Activated naive CD4-positive, alpha-beta T cell treated with anti-CD3 and anti-CD28 coated beads, Interleukin-2, amount 50 U/mL, for 72 hours (primary cell): ENCODE measurements at regions not wholly inside any gene's neighbourhood (a gene's known extent, or its start where the extent isn't known, plus 50 kb on each side); places are given as distances from the start of the nearest gene placed in this dataset.
A peak's percentile ranks its signal among the peaks of the same experiment; 100 is the strongest.
"Not testable (repeated sequence)": the region's sequence is repeated elsewhere in the genome, so short reads cannot be mapped to it uniquely, and the experiment has no call there.

Experiments
- ATAC-seq, 2 donors: fragments of 150-1000 bp; cut with Tn5 transposase; 2 replicates each; pipeline ENCODE4 v1.10.0; 2021; ENCODE audit warnings: mild to moderate bottlenecking in 2 of 2, moderate library complexity in 2 of 2
- DNase-seq, 2 donors: peaks; one replicate each; pipeline ENCODE4 v3.0.0; 2021 to 2022; ENCODE audit warnings: low spot score in 2 of 2
- H3K27ac Mint-ChIP-seq, 2 donors: one replicate each; pipeline ENCODE4 v1.8.0; 2022; ENCODE audit warnings: mild to moderate bottlenecking in 2 of 2, mixed read lengths in 2 of 2
- H3K36me3 Mint-ChIP-seq, 2 donors: one replicate each; pipeline ENCODE4 v1.8.0; 2022; ENCODE audit warnings: mixed read lengths in 2 of 2
- H3K9me3 Mint-ChIP-seq, 2 donors: one replicate each; pipeline ENCODE4 v1.8.0; 2022; ENCODE audit warnings: mixed read lengths in 2 of 2

DNA sequence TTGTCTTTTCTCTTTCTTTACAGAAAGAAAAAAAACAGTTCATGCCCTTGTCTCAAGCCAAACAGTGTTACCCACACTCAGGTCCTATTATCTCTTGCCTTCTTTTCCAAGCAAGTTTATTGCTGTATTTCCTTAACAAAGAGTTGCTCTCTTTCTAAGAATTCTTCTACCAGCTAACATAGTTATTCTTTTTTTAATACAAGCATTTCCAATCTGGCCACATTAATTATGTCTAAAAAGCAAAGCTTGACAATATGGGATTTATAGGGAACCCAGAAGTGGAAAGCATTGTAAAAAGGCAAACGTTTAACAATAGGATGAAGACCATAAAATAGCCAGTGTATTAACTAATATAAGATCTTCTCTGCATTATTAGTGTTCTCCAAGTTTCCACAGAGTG lies 272.5 kb upstream of the CWC22 start:
- no peaks in the 10 kb centered on the region for H3K9me3 Mint-ChIP-seq
- H3K36me3 Mint-ChIP-seq, result no peaks in the 10 kb centered on the region
- no peak overlapping the region for H3K27ac Mint-ChIP-seq
- DNase-seq, result no peak
- ATAC-seq, result no peak

DNA sequence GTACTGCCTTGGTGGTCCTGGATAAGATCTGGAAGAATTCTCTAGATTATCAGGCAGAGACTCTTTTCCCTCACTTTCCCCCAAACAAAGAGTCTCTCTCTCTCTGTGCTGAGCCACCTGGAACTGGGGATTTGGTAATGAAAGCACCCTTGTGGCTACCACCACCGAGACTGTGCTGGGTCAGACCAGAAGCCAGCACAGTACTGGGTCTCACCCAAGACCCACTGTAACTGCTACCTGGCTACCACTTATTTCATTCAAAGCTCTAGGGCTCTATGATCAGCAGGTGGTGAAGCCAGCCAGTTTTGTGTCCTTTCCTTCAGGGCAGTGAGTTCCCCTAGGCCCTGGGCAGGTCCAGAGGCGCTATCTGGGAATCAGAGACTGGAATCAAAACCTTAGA lies 269.6 kb upstream of the CWC22 start:
- DNase-seq (no peak), ATAC-seq (no peak)
- peaks cover 0 to 6% of the 10 kb centered on the region in 2 donors for H3K9me3 Mint-ChIP-seq
- H3K27ac Mint-ChIP-seq, result no peak overlapping the region
- no peaks in the 10 kb centered on the region for H3K36me3 Mint-ChIP-seq

DNA sequence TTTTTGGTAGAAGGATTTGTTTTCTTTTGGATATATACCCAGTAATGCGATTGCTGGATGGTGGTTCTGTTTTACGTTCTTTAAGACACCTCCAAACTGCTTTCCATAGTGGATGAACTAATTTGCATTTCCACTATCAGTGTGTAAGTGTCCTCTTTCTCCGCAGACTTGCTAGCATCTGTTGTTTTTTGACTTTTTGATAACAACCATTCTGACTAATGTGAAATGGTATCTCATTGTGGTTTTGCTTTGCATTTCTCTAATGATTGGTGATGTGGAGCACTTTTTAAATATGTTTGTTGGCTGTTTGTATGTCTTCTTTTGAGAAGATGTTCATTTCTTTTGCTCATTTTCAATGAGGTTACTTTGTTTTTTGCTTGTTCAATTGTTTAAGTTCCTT lies 260.9 kb upstream of the CWC22 start:
- no peak for DNase-seq
- no peak for ATAC-seq
- no peaks in the 10 kb centered on the region for H3K36me3 Mint-ChIP-seq
- peaks cover 13 to 16% of the 10 kb centered on the region in 2 donors for H3K9me3 Mint-ChIP-seq
- H3K27ac Mint-ChIP-seq, result no peak overlapping the region

DNA sequence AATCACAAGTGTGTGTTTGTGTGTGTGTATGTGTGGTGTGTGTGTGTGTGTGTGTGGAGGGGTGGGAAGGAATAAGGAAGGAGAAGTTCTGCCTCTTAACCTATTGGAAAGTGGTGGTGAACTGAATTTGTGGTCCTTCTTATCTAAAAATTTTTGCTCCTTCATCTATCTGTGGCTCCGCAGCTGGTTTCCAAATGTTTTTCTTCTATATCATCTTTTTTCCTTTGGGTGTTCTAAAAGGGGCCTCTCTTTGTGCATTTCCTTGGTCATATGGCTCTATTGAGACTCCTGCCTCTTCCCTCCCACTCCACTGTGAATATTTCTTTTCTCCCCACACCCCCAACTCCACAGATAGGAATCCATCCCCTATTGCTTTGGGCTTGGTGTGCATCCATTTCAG lies 254.9 kb upstream of the CWC22 start:
- no peak for ATAC-seq
- H3K27ac Mint-ChIP-seq, result no peak overlapping the region
- no peaks in the 10 kb centered on the region for H3K36me3 Mint-ChIP-seq
- H3K9me3 Mint-ChIP-seq, result peaks cover 3 to 9% of the 10 kb centered on the region in 2 donors
- no peak for DNase-seq

DNA sequence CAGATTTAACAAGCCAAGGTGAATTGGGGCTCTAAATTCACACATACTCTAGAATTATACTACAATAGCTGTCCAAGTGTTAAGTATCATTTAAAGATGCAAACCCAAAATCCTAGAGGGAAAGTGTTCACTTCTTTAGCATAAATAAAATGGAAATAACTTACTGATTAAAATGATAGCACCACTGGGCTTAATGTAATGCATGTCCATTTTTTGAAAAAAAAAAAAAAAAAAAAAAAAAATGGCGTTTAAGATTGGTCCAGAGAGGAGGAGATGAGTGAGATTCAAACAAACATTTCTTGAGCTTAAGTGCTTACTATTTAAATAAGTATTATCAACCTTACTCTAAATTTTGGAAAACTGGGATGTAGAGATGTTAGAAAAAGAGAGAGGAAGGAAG lies 251.5 kb upstream of the CWC22 start:
- no peaks in the 10 kb centered on the region for H3K36me3 Mint-ChIP-seq
- ATAC-seq (no peak), DNase-seq (no peak)
- no peak overlapping the region for H3K27ac Mint-ChIP-seq
- H3K9me3 Mint-ChIP-seq, result peaks cover 3 to 4% of the 10 kb centered on the region in 2 donors

DNA sequence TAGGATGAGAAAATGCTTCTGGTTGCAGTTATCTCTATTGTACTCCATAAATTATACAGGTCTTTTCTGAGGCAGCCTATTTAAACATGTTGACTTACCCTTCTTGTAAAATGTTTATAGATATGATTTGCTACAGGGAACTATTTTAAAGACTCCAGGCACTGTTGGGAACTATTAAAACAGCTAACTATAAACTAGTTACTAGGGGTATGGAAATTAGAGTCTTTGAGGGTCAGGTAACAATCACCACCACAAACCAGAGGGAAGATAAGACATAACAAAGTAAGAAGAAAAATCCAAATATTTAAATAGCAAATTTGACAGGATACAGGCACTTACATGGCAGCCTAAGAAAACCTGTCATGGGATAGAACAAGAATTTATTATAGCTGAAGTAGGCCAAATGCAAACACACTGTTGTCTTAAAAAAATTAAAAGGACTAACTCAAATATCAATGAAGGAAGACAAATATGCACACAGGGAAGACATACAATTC lies 251.0 kb upstream of the CWC22 start:
- ATAC-seq (no peak), DNase-seq (no peak)
- H3K9me3 Mint-ChIP-seq, result peaks cover 4% of the 10 kb centered on the region in 2 donors
- H3K36me3 Mint-ChIP-seq, result no peaks in the 10 kb centered on the region
- H3K27ac Mint-ChIP-seq, result no peak overlapping the region

DNA sequence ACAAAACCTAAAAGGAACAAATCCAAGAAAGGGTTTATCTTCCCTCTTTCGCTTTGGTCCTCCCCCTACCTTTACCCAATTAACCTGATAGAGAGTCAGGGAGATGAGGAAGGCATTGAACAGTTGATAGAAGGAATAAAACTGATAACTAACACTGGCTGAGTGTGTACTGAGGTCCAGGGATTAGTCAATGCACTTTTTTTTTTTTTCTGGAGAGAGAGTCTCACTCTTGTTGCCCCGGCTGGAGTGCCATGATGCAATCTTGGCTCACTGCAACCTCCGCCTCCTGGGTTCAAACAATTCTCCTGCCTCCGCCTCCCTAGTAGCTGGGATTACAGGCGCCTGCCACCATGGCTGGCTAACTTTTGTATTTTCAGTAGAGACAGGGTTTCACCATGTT lies 250.2 kb upstream of the CWC22 start:
- DNase-seq (no peak), ATAC-seq (no peak)
- Mint-ChIP-seq H3K27ac (no peak overlapping the region), H3K36me3 (no peaks in the 10 kb centered on the region), H3K9me3 (peaks cover 4% of the 10 kb centered on the region in 2 donors)

DNA sequence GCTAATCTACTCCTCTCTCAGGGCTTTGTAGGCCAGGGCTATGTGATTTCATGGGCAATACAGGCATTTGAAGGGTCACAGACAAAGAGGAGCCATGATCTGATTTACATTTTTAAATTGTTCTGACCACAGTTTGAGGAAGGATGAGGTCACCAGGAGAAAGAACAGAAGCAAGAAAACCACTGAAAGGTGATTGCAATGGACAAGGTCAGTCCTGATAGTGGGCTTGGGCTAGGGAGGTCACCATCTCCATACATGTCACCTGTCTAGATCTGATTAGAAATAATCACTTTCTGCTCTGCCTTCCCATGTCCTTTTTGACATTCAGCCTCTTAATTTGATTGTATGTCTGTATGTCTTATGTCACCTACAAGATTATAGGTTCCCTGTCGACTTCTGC lies 248.9 kb upstream of the CWC22 start:
- no peak for ATAC-seq
- no peak for DNase-seq
- Mint-ChIP-seq H3K9me3 (peaks cover 4% of the 10 kb centered on the region in 2 donors), H3K36me3 (no peaks in the 10 kb centered on the region), H3K27ac (no peak overlapping the region)

DNA sequence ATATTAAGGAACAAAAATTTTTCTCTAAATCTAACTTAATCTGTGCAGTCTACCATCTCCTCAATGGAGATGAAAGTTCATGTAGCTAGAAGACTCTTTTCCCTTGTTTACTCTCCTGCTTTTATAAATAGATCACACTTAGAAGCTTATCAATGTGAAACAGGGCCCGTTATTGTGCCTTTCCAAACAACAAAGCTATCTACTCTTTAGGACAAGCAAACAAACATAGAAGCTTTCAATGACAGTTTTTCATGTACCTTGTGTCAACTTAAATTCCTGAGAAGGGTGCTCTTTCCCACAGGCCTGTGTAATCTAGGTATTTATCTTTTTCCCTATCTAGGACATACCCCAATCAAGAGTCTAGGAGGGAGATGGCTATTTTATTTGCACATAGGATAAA lies 247.8 kb upstream of the CWC22 start:
- DNase-seq (no peak), ATAC-seq (no peak)
- H3K36me3 Mint-ChIP-seq, result no peaks in the 10 kb centered on the region
- no peak overlapping the region for H3K27ac Mint-ChIP-seq
- peaks cover 4% of the 10 kb centered on the region in 2 donors for H3K9me3 Mint-ChIP-seq

DNA sequence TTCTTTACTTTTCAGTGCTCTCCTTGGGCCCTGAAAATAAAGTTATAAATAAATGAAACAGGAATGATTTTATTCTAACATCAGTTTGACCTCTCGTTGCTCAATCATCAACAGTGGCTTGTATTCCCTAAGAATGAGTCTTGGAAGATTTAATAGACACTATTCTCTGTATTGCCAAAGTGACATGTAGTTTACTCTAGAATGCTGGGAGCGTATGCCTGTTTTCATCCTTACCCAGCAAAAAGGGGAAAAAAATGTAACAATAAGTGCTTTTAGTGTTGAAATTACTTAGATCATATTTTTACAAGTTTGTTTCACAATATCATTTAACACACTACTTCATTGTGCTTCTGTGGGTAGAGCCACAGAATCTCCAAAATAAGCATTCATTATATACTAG lies 240.6 kb upstream of the CWC22 start:
- H3K36me3 Mint-ChIP-seq, result no peaks in the 10 kb centered on the region
- H3K27ac Mint-ChIP-seq, result no peak overlapping the region
- H3K9me3 Mint-ChIP-seq, result no peaks in the 10 kb centered on the region
- ATAC-seq (no peak), DNase-seq (no peak)

DNA sequence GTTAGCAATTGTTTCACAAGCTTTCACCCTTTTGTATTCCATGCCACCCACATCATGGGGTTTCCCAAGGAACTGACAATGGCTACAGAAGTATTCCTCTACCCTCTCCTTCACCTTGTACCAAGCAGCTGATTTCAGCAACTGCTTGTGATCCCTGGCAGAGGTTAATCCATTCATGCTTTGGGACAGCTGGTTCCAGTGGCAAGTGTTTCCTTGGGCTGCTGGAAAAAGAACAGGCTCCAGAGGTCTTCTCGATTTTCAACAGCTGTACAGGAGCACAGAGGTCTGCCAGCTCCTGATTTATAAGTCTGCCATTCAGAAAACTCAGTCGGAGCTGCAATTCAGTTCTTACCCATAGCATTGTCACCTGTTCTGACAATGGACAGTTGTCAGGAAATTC lies 239.2 kb upstream of the CWC22 start:
- H3K27ac Mint-ChIP-seq, result no peak overlapping the region
- H3K36me3 Mint-ChIP-seq, result no peaks in the 10 kb centered on the region
- ATAC-seq (no peak), DNase-seq (no peak)
- no peaks in the 10 kb centered on the region for H3K9me3 Mint-ChIP-seq

DNA sequence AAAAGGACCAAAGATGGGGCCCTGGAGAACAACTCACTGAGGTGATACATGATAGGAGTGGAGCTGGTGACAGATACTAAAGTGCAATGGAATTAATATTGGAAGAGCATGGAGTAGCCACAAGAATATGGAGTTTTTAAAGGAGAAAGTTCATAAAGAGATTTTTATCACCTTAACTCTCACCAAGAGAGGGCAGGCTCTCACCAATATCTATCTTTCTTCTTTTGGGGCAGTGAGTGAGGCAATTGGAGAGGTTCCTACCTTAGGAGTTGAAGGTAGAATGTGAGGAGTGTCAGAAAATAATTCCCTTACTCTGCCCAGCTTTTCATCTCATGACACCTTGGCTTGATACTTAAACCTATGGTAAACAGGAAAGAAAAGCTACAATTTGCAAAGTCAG lies 233.7 kb upstream of the CWC22 start:
- DNase-seq (no peak), ATAC-seq (no peak)
- H3K9me3 Mint-ChIP-seq, result no peaks in the 10 kb centered on the region
- H3K36me3 Mint-ChIP-seq, result no peaks in the 10 kb centered on the region
- H3K27ac Mint-ChIP-seq, result no peak overlapping the region

DNA sequence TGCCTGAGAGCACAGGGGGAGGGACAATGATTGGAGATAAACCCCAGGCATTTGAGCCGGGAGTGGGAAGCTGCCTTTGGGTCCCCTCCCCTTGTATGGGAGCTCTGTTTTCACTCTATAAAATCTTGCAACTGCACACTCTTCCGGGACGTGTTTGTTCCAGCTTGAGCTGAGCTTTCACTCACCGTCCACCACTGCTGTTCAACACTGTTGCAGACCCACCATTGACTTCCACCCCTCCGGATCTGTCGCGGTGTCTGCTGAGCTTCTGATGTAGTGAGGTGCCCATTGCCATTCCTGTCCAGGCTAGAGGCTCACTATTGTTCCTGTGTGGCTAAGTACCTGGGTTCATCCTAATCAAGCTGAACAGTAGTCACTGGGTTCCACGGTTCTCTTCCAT lies 231.6 kb upstream of the CWC22 start:
- Mint-ChIP-seq H3K9me3 (no peaks in the 10 kb centered on the region), H3K27ac (peak overlapping the region in 1 of 2 donors; percentile 9), H3K36me3 (no peaks in the 10 kb centered on the region)
- no peak for DNase-seq
- ATAC-seq, result no peak

DNA sequence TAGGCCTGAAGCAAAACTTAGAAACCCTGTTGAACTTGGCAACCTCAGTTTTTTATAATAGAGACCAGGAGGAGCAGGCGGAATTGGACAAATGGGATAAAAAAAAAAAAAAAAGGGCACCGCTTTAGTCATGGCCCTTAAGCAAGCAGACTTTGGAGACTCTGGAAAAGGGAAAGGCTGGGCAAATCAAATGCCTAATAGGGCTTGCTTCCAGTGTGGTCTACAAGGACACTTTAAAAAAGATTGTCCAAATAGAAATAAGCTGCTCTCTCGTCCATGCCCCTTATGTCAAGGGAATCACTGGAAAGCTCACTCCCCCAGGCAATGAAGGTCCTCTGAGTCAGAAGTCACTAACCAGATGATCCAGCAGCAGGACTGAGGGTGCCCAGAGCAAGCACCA lies 229.0 kb upstream of the CWC22 start:
- DNase-seq, H3K9me3 Mint-ChIP-seq, ATAC-seq, H3K36me3 Mint-ChIP-seq, H3K27ac Mint-ChIP-seq: not testable (repeated sequence)

DNA sequence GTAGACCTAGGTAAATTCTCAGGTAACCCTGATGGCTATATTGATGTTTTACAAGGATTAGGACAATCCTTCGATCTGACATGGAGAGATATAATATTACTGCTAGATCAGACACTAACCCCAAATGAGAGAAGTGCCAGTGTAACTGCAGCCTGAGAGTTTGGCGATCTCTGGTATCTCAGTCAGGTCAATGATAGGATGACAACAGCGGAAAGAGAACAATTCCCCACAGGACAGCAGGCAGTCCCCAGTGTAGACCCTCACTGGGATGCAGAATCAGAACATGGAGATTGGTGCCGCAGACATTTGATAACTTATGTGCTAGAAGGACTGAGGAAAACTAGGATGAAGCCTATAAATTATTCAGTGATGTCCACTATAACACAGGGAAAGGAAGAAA lies 228.4 kb upstream of the CWC22 start:
- not testable (repeated sequence) for ATAC-seq, H3K9me3 Mint-ChIP-seq, H3K36me3 Mint-ChIP-seq, DNase-seq, H3K27ac Mint-ChIP-seq

DNA sequence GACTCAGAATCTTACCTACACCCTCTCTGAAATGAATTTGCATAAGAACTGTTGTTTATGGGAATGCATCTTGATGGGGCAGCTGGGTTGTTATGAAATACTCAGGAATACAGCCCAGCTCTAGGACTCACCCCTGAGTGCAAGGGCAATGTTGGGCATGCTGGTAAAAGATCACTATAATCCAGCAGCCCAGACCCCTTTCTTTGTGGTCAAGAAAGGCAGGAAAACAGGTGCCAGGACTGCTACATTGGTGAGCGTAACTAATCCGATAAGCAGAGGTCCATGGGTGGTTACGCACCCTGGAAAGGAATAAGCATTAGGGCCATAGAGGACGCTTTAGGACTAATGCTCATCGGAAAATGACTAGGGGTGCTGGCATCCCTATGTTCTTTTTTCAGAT lies 227.9 kb upstream of the CWC22 start:
- not testable (repeated sequence) for H3K36me3 Mint-ChIP-seq, H3K27ac Mint-ChIP-seq, H3K9me3 Mint-ChIP-seq, ATAC-seq, DNase-seq

DNA sequence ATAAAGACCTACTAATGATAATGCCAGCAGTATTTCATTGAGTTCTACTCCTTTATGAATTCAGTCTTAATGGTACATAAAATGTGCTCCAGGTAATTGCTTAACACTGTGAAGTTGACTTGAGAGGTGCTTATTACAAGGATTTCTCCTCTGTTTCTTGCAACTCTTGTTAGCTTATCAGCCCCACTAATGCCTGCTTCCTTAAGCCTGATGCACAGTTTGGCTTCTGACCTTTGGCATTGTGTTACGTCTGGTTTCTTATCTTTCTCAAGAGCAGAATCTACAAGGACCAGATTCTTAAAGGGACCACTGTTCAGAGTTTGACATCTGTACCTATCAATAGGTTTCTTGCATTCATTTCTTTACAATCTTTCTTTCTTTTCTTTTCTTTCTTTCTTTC lies 223.9 kb upstream of the CWC22 start:
- Mint-ChIP-seq H3K27ac (no peak overlapping the region), H3K9me3 (peaks cover 0 to 3% of the 10 kb centered on the region in 2 donors), H3K36me3 (no peaks in the 10 kb centered on the region)
- ATAC-seq (no peak), DNase-seq (no peak)

DNA sequence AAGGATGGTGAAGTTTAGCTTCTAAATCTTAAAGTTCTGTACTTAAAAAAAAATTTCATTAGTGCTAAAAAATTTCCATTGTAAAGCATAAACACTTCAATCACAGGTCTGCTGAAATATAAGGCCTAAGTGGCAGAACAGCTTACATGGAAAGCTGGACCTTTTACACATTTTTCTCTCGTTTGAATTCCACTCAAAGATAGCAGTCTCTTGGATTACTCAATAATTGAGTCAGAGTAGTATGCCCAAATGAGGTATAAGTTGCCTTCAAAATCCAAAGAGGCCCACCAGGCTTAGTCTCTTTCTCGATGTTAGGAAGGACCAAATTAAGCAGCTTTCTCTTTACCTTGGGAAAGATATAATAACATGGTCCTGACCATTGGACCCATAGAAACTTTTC lies 220.4 kb upstream of the CWC22 start:
- Mint-ChIP-seq H3K36me3 (no peaks in the 10 kb centered on the region), H3K27ac (no peak overlapping the region), H3K9me3 (peaks cover 0 to 3% of the 10 kb centered on the region in 2 donors)
- DNase-seq (no peak), ATAC-seq (no peak)

DNA sequence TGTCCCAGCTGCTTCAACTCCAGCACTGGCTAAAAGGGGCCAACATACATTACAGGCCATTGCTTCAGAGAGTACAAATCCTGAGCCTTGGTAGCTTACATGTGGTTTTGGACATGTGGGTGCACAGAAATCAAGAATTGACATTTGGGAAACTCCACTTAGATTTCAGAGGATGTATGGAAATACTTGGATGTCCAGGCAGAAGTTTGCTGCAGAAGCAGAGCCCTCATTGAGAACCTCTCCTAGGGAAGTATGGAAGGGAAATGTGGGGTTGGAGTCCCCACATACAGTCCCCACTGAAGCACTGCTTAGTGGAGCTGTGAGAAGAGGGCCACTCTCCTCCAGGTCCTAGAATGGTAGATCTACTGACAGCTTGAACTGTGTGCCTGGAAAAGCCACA lies 218.0 kb upstream of the CWC22 start:
- no peak overlapping the region for H3K27ac Mint-ChIP-seq
- ATAC-seq (no peak), DNase-seq (no peak)
- H3K9me3 Mint-ChIP-seq, result no peaks in the 10 kb centered on the region
- no peaks in the 10 kb centered on the region for H3K36me3 Mint-ChIP-seq
